Type B pancreatic cell (in vitro differentiated cells): ENCODE measurements at regions not wholly inside any gene's neighbourhood (a gene's known extent, or its start where the extent isn't known, plus 50 kb on each side); places are given as distances from the start of the nearest gene placed in this dataset.

Source experiments
- DNase-seq: peaks from one replicate; pipeline ENCODE4 v3.0.0; 2021; ENCODE audit warnings: mixed read lengths; ENCODE audit not compliant: unreplicated experiment; ENCODE audit errors: extremely low spot score
- H3K27ac Mint-ChIP-seq: 2 replicates; pipeline ENCODE4 v1.8.0; 2021; ENCODE audit warnings: mild to moderate bottlenecking, mixed read lengths
- H3K27me3 Mint-ChIP-seq: 2 replicates; pipeline ENCODE4 v1.8.0; 2021; ENCODE audit warnings: mixed read lengths
- H3K36me3 Mint-ChIP-seq: 2 replicates; pipeline ENCODE4 v1.8.0; 2021; ENCODE audit warnings: mixed read lengths
- H3K4me1 Mint-ChIP-seq: one replicate; pipeline ENCODE4 v1.8.0; 2021; ENCODE audit warnings: mixed read lengths; ENCODE audit not compliant: unreplicated experiment
- H3K4me3 Mint-ChIP-seq: 2 replicates; pipeline ENCODE4 v1.8.0; 2021; ENCODE audit warnings: mild to moderate bottlenecking, mixed read lengths
- H3K9me3 Mint-ChIP-seq: 2 replicates; pipeline ENCODE4 v1.8.0; 2021; ENCODE audit warnings: mixed read lengths
- TF ChIP-seq, protein P1 (sequence below): fragments of 200-600 bp; sonication (generic); conservative IDR thresholded peaks from 2 replicates; pipeline ENCODE4 v1.5.0; 2021; ENCODE audit warnings: antibody characterized with exemption, mild to moderate bottlenecking

DNA sequence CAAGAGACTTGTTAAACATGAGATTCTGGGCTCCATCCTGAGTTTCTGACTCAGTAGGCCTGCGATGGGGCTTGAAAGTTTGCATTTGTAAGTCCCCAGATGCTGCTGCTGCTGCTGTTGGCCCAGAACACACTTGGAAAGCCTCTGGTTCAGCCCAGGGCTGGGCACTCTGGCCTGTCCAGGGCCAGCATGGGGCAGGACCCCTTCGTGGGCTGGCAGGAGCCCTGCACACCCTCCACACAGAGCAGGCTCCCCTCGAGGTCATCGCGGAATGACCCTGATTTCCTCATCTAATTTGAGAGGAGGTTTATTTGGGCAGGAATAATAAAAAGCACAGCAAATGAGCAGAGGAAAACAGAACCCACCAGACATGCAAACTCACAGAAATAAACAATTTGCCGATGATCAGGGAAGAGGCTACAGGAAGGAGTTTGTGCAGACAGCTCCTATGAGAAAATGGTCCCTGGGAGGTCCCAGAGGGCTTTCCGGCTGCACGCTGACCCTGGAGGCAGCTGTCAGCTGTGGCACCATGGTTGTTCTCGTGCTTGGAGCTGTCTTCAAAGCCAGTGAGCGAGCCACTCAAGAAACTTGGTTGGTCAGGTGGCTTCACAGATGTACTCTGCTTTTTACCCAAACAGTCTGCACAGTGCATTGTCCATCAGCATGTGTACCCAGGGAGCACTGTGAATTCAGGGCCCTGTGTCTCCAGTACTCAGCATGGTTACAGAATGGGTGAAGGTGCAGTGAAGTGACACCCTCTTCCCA lies 119.3 kb downstream of the GLI2 start:
- no peak for DNase-seq
- Mint-ChIP-seq H3K4me1 (peaks cover 26% of the 10 kb centered on the region), H3K4me3 (no peak overlapping the region), H3K27ac (no peak overlapping the region), H3K9me3 (no peaks in the 10 kb centered on the region), H3K36me3 (peaks cover 4% of the 10 kb centered on the region), H3K27me3 (peaks cover 4% of the 10 kb centered on the region)
- TF ChIP-seq, protein P1, sequence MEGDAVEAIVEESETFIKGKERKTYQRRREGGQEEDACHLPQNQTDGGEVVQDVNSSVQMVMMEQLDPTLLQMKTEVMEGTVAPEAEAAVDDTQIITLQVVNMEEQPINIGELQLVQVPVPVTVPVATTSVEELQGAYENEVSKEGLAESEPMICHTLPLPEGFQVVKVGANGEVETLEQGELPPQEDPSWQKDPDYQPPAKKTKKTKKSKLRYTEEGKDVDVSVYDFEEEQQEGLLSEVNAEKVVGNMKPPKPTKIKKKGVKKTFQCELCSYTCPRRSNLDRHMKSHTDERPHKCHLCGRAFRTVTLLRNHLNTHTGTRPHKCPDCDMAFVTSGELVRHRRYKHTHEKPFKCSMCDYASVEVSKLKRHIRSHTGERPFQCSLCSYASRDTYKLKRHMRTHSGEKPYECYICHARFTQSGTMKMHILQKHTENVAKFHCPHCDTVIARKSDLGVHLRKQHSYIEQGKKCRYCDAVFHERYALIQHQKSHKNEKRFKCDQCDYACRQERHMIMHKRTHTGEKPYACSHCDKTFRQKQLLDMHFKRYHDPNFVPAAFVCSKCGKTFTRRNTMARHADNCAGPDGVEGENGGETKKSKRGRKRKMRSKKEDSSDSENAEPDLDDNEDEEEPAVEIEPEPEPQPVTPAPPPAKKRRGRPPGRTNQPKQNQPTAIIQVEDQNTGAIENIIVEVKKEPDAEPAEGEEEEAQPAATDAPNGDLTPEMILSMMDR, result no peak

DNA sequence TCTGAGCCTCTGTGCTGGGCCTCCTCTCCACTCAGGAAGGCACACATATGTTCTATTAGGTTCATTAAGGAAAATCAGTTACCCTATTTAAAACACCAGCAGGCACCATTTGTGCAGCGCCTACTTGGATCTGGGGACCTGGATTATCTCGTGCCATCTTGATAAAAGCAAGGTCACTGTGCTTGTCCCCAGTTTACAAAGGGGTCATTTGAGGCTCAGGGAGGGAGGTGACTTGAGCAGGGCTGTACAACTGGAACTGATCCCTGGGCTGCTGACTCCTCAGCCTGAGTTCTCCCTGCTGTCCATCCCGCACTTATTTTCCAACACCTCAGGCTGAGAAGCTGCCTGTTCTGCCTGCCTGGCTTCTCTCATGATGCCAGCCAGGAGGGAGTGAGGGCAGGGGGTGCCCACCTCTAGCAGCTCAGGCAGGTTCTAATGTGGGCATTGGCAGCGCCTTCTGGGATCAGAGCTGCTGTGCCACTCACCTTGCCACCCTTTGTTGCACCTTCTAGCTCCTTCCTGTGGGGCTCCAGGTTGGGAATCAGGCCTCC lies 120.3 kb downstream of the GLI2 start:
- H3K36me3 Mint-ChIP-seq, result no peaks in the 10 kb centered on the region

DNA sequence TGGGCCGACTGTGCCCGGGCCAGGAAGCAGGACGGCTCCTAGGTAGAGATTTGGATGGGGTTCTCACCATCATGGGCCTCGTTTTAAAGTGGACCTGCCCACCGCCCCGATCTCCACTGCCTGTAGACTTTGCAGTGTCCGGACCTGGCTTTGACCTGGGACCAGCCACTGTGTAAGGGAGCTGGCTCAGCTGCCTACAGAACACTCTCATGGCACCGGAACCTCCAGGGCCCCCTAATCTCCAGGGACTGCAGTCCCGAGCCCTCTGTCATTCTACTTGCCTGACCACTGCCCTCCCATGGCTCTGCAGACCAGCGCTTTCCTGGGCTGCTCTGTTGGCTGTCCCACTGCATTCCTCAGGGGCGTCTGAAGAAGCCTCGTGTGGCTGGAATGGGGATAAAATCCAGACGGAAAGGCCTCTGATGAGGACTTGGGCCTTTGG lies 120.8 kb downstream of the GLI2 start:
- peaks cover 37% of the 10 kb centered on the region for H3K4me1 Mint-ChIP-seq
- no peak overlapping the region for H3K4me3 Mint-ChIP-seq
- H3K9me3 Mint-ChIP-seq, result no peaks in the 10 kb centered on the region
- no peaks in the 10 kb centered on the region for H3K36me3 Mint-ChIP-seq
- no peak overlapping the region for H3K27ac Mint-ChIP-seq
- peaks cover 7% of the 10 kb centered on the region for H3K27me3 Mint-ChIP-seq
- DNase-seq, result no peak
- TF ChIP-seq, protein P1, result peak; percentile 35

More for the DNA sequence above, 120.3 kb downstream of the GLI2 start:
- Mint-ChIP-seq H3K4me3 (no peak overlapping the region), H3K4me1 (peaks cover 33% of the 10 kb centered on the region), H3K27me3 (peaks cover 7% of the 10 kb centered on the region), H3K9me3 (no peaks in the 10 kb centered on the region), H3K27ac (no peak overlapping the region)
- no peak for DNase-seq
- TF ChIP-seq, protein P1, result no peak

DNA sequence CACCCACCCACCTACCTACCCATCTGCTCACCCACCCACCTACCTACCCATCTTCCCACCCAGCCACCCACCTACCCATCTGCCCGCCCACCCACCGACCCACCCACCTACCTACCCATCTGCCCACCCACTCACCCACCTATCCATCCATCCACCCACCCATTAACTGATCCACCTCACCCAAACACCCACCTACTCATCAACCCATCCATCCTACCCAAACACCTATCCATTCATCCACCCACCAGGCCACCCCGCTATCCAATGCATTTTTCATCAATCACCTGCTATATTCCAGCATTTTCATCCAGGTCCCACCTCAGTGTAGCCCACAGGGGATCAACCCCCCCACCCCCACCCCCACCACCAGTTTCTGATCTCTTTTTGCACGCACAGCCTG lies 121.8 kb downstream of the GLI2 start:
- Mint-ChIP-seq H3K4me3 (no peak overlapping the region), H3K27me3 (peaks cover 7% of the 10 kb centered on the region), H3K4me1 (peaks cover 47% of the 10 kb centered on the region), H3K36me3 (no peaks in the 10 kb centered on the region), H3K9me3 (no peaks in the 10 kb centered on the region), H3K27ac (no peak overlapping the region)
- DNase-seq, result no peak
- TF ChIP-seq, protein P1, result no peak

DNA sequence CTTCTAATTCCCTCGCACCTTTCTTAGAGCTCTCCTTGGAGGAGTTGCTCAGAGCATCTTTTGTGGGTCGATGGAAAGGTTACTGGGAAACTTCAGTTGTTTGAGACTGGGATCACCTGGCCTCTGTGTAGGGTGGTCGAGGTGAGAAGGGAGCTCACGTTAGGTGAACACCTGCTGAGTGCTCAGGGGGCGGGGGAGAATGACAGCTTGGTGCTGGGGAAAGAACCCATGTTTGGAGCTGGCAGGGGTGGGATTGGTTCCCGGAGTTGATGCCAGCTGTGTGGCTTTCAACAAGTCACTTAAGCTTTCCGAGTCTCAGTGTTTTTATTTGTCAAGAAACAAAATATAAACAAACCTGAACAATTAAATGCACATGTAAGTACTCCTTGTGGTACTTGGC lies 122.3 kb downstream of the GLI2 start:
- TF ChIP-seq, protein P1, result no peak
- Mint-ChIP-seq H3K4me3 (no peak overlapping the region), H3K4me1 (peaks cover 49% of the 10 kb centered on the region), H3K27ac (no peak overlapping the region), H3K9me3 (no peaks in the 10 kb centered on the region), H3K36me3 (no peaks in the 10 kb centered on the region), H3K27me3 (peaks cover 7% of the 10 kb centered on the region)
- no peak for DNase-seq
